ENCODE measurements at regions not wholly inside any gene's neighbourhood (a gene's known extent, or its start where the extent isn't known, plus 50 kb on each side); places are given as distances from the start of the nearest gene placed in this dataset.

- Mint-ChIP-seq H3K4me1 (ENCODE audit: low read depth, unreplicated experiment) (no peaks in the 10 kb centered on the region), H3K27me3 (ENCODE audit: unreplicated experiment) (no peaks in the 10 kb centered on the region), H3K4me3 (ENCODE audit: low read depth, unreplicated experiment) (no peak overlapping the region), H3K9me3 (ENCODE audit: low read depth, unreplicated experiment) (no peaks in the 10 kb centered on the region), H3K36me3 (ENCODE audit: insufficient read depth, unreplicated experiment) (no peaks in the 10 kb centered on the region), H3K27ac (ENCODE audit: unreplicated experiment) (no peak overlapping the region)
- no peak for DNase-seq
- no TSS peak for BruUV-seq (replicated peaks)
- CTCF ChIA-PET: no interaction called here
- no peak for TF ChIP-seq CTCF (IDR thresholded peaks at IDR 0.05; ENCODE audit: unreplicated experiment)
- intact Hi-C loops (cut with micrococcal nuclease; ENCODE audit: unreplicated experiment): loop anchor here (1.0 to 10.0 kb wide), 7 partner anchors 73 to 1112 kb away; no protein-coding TSS in a partner anchor
Measured at GRCh38 chr2:18750672-18751554, 161.5 kb upstream of the NT5C1B start.

- peak; percentile 42 for TF ChIP-seq CTCF (IDR thresholded peaks at IDR 0.05; ENCODE audit: unreplicated experiment)
- no TSS peak for BruUV-seq (replicated peaks)
- no peaks in the 10 kb centered on the region for H3K9me3 Mint-ChIP-seq (ENCODE audit: low read depth, unreplicated experiment)
Measured at GRCh38 chr2:18749912-18750526, 160.7 kb upstream of the NT5C1B start.

GRCh38 chr2:18745431-18746272 lies 156.3 kb upstream of the NT5C1B start:
- CTCF ChIA-PET: no interaction called here
- DNase-seq: no peak
- no peaks in the 10 kb centered on the region for H3K36me3 Mint-ChIP-seq (ENCODE audit: insufficient read depth, unreplicated experiment)
- H3K27me3 Mint-ChIP-seq (ENCODE audit: unreplicated experiment): no peaks in the 10 kb centered on the region
- no peak overlapping the region for H3K4me3 Mint-ChIP-seq (ENCODE audit: low read depth, unreplicated experiment)
- H3K27ac Mint-ChIP-seq (ENCODE audit: unreplicated experiment): no peak overlapping the region
- BruUV-seq (replicated peaks): no TSS peak
- no peak for TF ChIP-seq CTCF (IDR thresholded peaks at IDR 0.05; ENCODE audit: unreplicated experiment)
- intact Hi-C loops (cut with micrococcal nuclease; ENCODE audit: unreplicated experiment): loop anchor here (2.0 to 10.0 kb wide), 2 partner anchors 225 to 311 kb away; no protein-coding TSS in a partner anchor
- H3K4me1 Mint-ChIP-seq (ENCODE audit: low read depth, unreplicated experiment): no peaks in the 10 kb centered on the region
- H3K9me3 Mint-ChIP-seq (ENCODE audit: low read depth, unreplicated experiment): no peaks in the 10 kb centered on the region

More at GRCh38 chr2:18749912-18750526, 160.7 kb upstream of the NT5C1B start:
- no peaks in the 10 kb centered on the region for H3K4me1 Mint-ChIP-seq (ENCODE audit: low read depth, unreplicated experiment)
- H3K36me3 Mint-ChIP-seq (ENCODE audit: insufficient read depth, unreplicated experiment): no peaks in the 10 kb centered on the region
- H3K27ac Mint-ChIP-seq (ENCODE audit: unreplicated experiment): no peak overlapping the region
- peak; percentile 68 for DNase-seq
- H3K27me3 Mint-ChIP-seq (ENCODE audit: unreplicated experiment): no peaks in the 10 kb centered on the region
- CTCF ChIA-PET: no interaction called here
- no peak overlapping the region for H3K4me3 Mint-ChIP-seq (ENCODE audit: low read depth, unreplicated experiment)
- intact Hi-C loops (cut with micrococcal nuclease; ENCODE audit: unreplicated experiment): loop anchor here (1.0 to 10.0 kb wide), 8 partner anchors 74 to 1113 kb away; no protein-coding TSS in a partner anchor

Measured in Calu3 (cell line).